GM12891 (cell line): ENCODE measurements at regions not wholly inside any gene's neighbourhood (a gene's known extent, or its start where the extent isn't known, plus 50 kb on each side); places are given as distances from the start of the nearest gene placed in this dataset.

Experiments
- POLR2AphosphoS5 ChIP-seq: IDR thresholded peaks from 2 replicates; pipeline ENCODE4 v1.6.1; 2011; ENCODE audit warnings: low read depth, low read length, control low read depth
- SPI1 ChIP-seq: IDR thresholded peaks from 2 replicates; pipeline ENCODE4 v1.6.1; 2011; ENCODE audit warnings: low read depth, low read length, control low read depth

DNA sequence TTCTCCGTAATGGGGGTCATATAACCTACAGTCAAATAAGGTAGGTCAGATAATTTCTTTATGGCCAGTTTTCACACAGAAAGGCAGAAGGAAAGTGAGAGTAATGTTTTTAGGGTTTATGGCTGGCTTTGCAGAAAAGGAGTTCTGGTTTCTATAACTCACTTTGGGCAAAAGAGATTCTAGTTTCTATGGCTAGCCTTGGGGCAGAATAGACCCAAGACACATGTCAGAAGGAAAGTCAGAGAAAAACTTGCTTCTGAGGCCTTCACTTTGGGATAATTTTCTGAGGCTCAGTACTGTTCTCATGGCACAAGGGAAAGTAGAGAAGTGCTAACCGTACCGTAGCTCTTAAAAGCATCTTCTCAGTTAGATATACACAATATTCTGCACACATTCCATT lies 1145.3 kb downstream of the EFNA5 start:
- TF ChIP-seq SPI1, result no peak
- TF ChIP-seq POLR2AphosphoS5, result no peak
